H9 (cell line): ENCODE measurements at regions not wholly inside any gene's neighbourhood (a gene's known extent, or its start where the extent isn't known, plus 50 kb on each side); places are given as distances from the start of the nearest gene placed in this dataset.

Experiments used
- DNase-seq: peaks from one replicate; pipeline ENCODE4 v3.0.0-alpha.2; 2017
- H2AFZ ChIP-seq: one replicate; pipeline ENCODE4 v1.6.1; 2013; ENCODE audit warnings: mild to moderate bottlenecking, low read length, control low read depth, moderate library complexity
- H2AK5ac ChIP-seq: 2 replicates; pipeline ENCODE4 v1.6.1; 2013; ENCODE audit warnings: low read length, control low read depth, mixed read lengths; ENCODE audit not compliant: insufficient read length
- H2BK120ac ChIP-seq: one replicate; pipeline ENCODE4 v1.6.1; 2013; ENCODE audit warnings: low read depth, mild to moderate bottlenecking, low read length, control low read depth, inconsistent platforms; ENCODE audit not compliant: poor library complexity, severe bottlenecking
- H2BK12ac ChIP-seq: 2 replicates; pipeline ENCODE4 v1.6.1; 2013; ENCODE audit warnings: low read length, control low read depth, mixed read lengths, low read depth; ENCODE audit not compliant: insufficient read length
- H2BK15ac ChIP-seq: 2 replicates; pipeline ENCODE4 v1.6.1; 2013; ENCODE audit warnings: low read depth, low read length, control low read depth
- H2BK20ac ChIP-seq: one replicate; pipeline ENCODE4 v1.6.1; 2013; ENCODE audit warnings: low read depth, mild to moderate bottlenecking, low read length, control low read depth, inconsistent platforms; ENCODE audit not compliant: poor library complexity, severe bottlenecking
- H2BK5ac ChIP-seq: 2 replicates; pipeline ENCODE4 v1.6.1; 2013; ENCODE audit warnings: low read length, control low read depth, mixed read lengths; ENCODE audit not compliant: insufficient read length
- H3K14ac ChIP-seq: 2 replicates; pipeline ENCODE4 v1.6.1; 2013; ENCODE audit warnings: low read length, control low read depth; ENCODE audit not compliant: insufficient read depth
- H3K18ac ChIP-seq: 2 replicates; pipeline ENCODE4 v1.6.1; 2013; ENCODE audit warnings: low read depth, mild to moderate bottlenecking, mixed read lengths, low read length, control low read depth; ENCODE audit not compliant: insufficient read length
- H3K23ac ChIP-seq: 2 replicates; pipeline ENCODE4 v1.6.1; 2013; ENCODE audit warnings: low read length, control low read depth, mixed read lengths, low read depth; ENCODE audit not compliant: insufficient read length
- H3K23me2 ChIP-seq: 2 replicates; pipeline ENCODE4 v1.6.1; 2013; ENCODE audit warnings: low read depth, mild to moderate bottlenecking, mixed read lengths, low read length, control low read depth; ENCODE audit not compliant: insufficient read length, poor library complexity, severe bottlenecking
- H3K27ac ChIP-seq: 2 replicates; pipeline ENCODE4 v1.5.1; 2013; ENCODE audit warnings: low read length, control low read depth, mixed read lengths, low read depth; ENCODE audit not compliant: insufficient read length
- H3K27me3 ChIP-seq: 2 replicates; pipeline ENCODE4 v1.6.1; 2013; ENCODE audit warnings: low read length, control low read depth, inconsistent platforms; ENCODE audit not compliant: insufficient read depth
- H3K4ac ChIP-seq: 2 replicates; pipeline ENCODE4 v1.6.1; 2013; ENCODE audit warnings: low read depth, mild to moderate bottlenecking, control low read depth, inconsistent platforms, low read length, moderate library complexity
- H3K4me1 ChIP-seq: 2 replicates; pipeline ENCODE4 v1.6.1; 2013; ENCODE audit warnings: low read length, control low read depth, inconsistent platforms; ENCODE audit not compliant: insufficient read depth
- H3K4me2 ChIP-seq: 2 replicates; pipeline ENCODE4 v1.6.1; 2013; ENCODE audit warnings: low read length, control low read depth, mixed read lengths; ENCODE audit not compliant: insufficient read length, insufficient read depth
- H3K56ac ChIP-seq: 2 replicates; pipeline ENCODE4 v1.6.1; 2013; ENCODE audit warnings: low read depth, mild to moderate bottlenecking, mixed read lengths, low read length, control low read depth; ENCODE audit not compliant: insufficient read length
- H3K79me1 ChIP-seq: 2 replicates; pipeline ENCODE4 v1.6.1; 2013; ENCODE audit warnings: low read depth, mild to moderate bottlenecking, moderate library complexity, low read length, control low read depth, inconsistent platforms; ENCODE audit not compliant: insufficient read depth, poor library complexity, severe bottlenecking
- H3K79me2 ChIP-seq: 2 replicates; pipeline ENCODE4 v1.6.1; 2013; ENCODE audit warnings: low read length, control low read depth, inconsistent platforms; ENCODE audit not compliant: insufficient read depth
- H3K9ac ChIP-seq: 2 replicates; pipeline ENCODE4 v1.6.1; 2013; ENCODE audit warnings: low read length, control low read depth, mixed read lengths; ENCODE audit not compliant: insufficient read length; ENCODE audit errors: extremely low read depth
- H3K9me3 ChIP-seq: one replicate; pipeline ENCODE4 v1.6.1; 2013; ENCODE audit warnings: low read depth, low read length, inconsistent platforms; ENCODE audit not compliant: control insufficient read depth
- H3T11ph ChIP-seq: one replicate; pipeline ENCODE4 v1.6.1; 2013; ENCODE audit warnings: mild to moderate bottlenecking, low read length, control low read depth, inconsistent platforms
- H4K20me1 ChIP-seq: one replicate; pipeline ENCODE4 v1.6.1; 2013; ENCODE audit not compliant: control insufficient read depth, insufficient read length, insufficient read depth
- H4K5ac ChIP-seq: 2 replicates; pipeline ENCODE4 v1.6.1; 2013; ENCODE audit warnings: low read depth, mild to moderate bottlenecking, mixed read lengths, low read length, control low read depth; ENCODE audit not compliant: insufficient read length
- H4K8ac ChIP-seq: replicated peaks from 2 replicates; pipeline ENCODE4 v1.6.1; 2013; ENCODE audit warnings: low read length, control low read depth, mixed read lengths, low read depth; ENCODE audit not compliant: insufficient read length
- H4K91ac ChIP-seq: 2 replicates; pipeline ENCODE4 v1.6.1; 2013; ENCODE audit warnings: low read depth, mild to moderate bottlenecking, moderate library complexity, mixed read lengths, low read length, control low read depth; ENCODE audit not compliant: insufficient read length
- H3K27ac Mint-ChIP-seq, 3 experiments: 2 replicates in 2 of 3; 3 replicates in 1 of 3; pipeline ENCODE4 v1.8.0; 2020 to 2021; ENCODE audit warnings: mixed read lengths in 3 of 3, mild to moderate bottlenecking in 1 of 3, moderate library complexity in 1 of 3
- H3K27me3 Mint-ChIP-seq: 2 replicates; pipeline ENCODE4 v1.8.0; 2021; ENCODE audit warnings: low read depth, mild to moderate bottlenecking, moderate library complexity, mixed read lengths
- H3K36me3 Mint-ChIP-seq, 3 experiments: 2 replicates in 2 of 3; 3 replicates in 1 of 3; pipeline ENCODE4 v1.8.0; 2020 to 2021; ENCODE audit warnings: low read depth in 3 of 3, mixed read lengths in 3 of 3; ENCODE audit not compliant: insufficient read depth in 1 of 3
- H3K4me1 Mint-ChIP-seq, 2 experiments: 2 replicates each; pipeline ENCODE4 v1.8.0; 2020; ENCODE audit warnings: mixed read lengths in 2 of 2
- H3K4me3 Mint-ChIP-seq, 2 experiments: 2 replicates in 1 of 2; 3 replicates in 1 of 2; pipeline ENCODE4 v1.8.0; 2020 to 2021; ENCODE audit warnings: mild to moderate bottlenecking in 2 of 2, mixed read lengths in 2 of 2, moderate library complexity in 1 of 2
- H3K9me3 Mint-ChIP-seq, 2 experiments: 2 replicates in 1 of 2; 3 replicates in 1 of 2; pipeline ENCODE4 v1.8.0; 2020; ENCODE audit warnings: mild to moderate bottlenecking in 2 of 2, mixed read lengths in 2 of 2, moderate library complexity in 1 of 2
- WGBS: extraction: QIAGEN DNeasy Blood & Tissue Kit; methylation state at CpG from one replicate; pipeline ENCODE4 v1.1.7; 2013; ENCODE audit warnings: missing lambda C conversion rate, low lambda C conversion rate, mixed read lengths; ENCODE audit not compliant: insufficient read length; ENCODE audit errors: extremely low coverage; 5-methylcytosine and 5-hydroxymethylcytosine counted together
- TF ChIP-seq, protein P1 (sequence below): fragments of 200-600 bp; sonication (generic); conservative IDR thresholded peaks from 3 replicates; pipeline ENCODE4 v1.8.0; 2021; ENCODE audit warnings: antibody characterized with exemption, mild to moderate bottlenecking

DNA sequence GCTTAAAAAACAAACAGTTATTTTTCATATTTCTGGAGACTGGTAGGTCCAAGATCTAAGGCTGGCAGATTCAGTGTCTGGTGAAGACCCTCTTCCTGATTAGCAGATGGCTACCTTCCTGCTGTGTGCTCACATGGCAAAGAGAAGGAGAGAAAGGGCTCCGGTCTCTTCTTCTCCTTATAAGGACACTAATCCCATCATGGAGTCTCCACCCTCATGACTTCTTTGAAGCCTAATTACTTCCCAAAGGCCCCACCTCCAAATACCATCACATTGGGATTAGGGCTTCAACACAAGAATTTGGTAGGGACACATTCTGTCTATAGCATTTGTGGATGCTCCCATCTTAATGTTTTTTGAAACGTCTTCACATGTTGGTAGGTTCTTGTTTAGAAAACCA, 391.1 kb downstream of the TMEM161B start:
- H3K27ac Mint-ChIP-seq, result no peak overlapping the region
- no peak overlapping the region for H3T11ph ChIP-seq
- TF ChIP-seq, protein P1, sequence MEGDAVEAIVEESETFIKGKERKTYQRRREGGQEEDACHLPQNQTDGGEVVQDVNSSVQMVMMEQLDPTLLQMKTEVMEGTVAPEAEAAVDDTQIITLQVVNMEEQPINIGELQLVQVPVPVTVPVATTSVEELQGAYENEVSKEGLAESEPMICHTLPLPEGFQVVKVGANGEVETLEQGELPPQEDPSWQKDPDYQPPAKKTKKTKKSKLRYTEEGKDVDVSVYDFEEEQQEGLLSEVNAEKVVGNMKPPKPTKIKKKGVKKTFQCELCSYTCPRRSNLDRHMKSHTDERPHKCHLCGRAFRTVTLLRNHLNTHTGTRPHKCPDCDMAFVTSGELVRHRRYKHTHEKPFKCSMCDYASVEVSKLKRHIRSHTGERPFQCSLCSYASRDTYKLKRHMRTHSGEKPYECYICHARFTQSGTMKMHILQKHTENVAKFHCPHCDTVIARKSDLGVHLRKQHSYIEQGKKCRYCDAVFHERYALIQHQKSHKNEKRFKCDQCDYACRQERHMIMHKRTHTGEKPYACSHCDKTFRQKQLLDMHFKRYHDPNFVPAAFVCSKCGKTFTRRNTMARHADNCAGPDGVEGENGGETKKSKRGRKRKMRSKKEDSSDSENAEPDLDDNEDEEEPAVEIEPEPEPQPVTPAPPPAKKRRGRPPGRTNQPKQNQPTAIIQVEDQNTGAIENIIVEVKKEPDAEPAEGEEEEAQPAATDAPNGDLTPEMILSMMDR, result no peak
- H3K4me1 Mint-ChIP-seq, result peaks cover 9 to 11% of the 10 kb centered on the region in 2 experiments
- H3K14ac ChIP-seq, result no peak overlapping the region
- no peak overlapping the region for H3K9ac ChIP-seq
- no peak overlapping the region for H3K4me3 Mint-ChIP-seq
- H3K23me2 ChIP-seq, result no peaks in the 10 kb centered on the region
- H4K20me1 ChIP-seq, result no peaks in the 10 kb centered on the region
- no peak overlapping the region for H4K5ac ChIP-seq
- no CpG with 5 or more reads among the region's 2 CpGs for WGBS
- H3K4me2 ChIP-seq, result no peak overlapping the region
- no peak overlapping the region for H2AK5ac ChIP-seq
- H2BK120ac ChIP-seq, result no peak overlapping the region
- no peaks in the 10 kb centered on the region for H3K9me3 ChIP-seq
- H3K79me1 ChIP-seq, result no peaks in the 10 kb centered on the region
- H2BK12ac ChIP-seq, result no peak overlapping the region
- H2BK5ac ChIP-seq, result no peak overlapping the region
- no peaks in the 10 kb centered on the region for H3K27me3 Mint-ChIP-seq
- no peak overlapping the region for H3K27ac ChIP-seq
- no peaks in the 10 kb centered on the region for H3K27me3 ChIP-seq
- no peaks in the 10 kb centered on the region for H3K4me1 ChIP-seq
- H2BK20ac ChIP-seq, result peak overlapping the region; percentile 75
- no peak overlapping the region for H3K18ac ChIP-seq
- no peak overlapping the region for H3K4ac ChIP-seq
- no peak overlapping the region for H3K56ac ChIP-seq
- 0 out of 2 replicates have a peak, but pooled peaks cover 2% of the 10 kb centered on the region for H3K79me2 ChIP-seq
- peaks cover 0 to 5% of the 10 kb centered on the region in 2 experiments; a peak in 2 of 5 replicates for H3K9me3 Mint-ChIP-seq
- no peak for DNase-seq
- H2AFZ ChIP-seq, result no peak overlapping the region
- no peak overlapping the region for H4K91ac ChIP-seq
- H4K8ac ChIP-seq, result no peak overlapping the region
- H3K23ac ChIP-seq, result no peak overlapping the region
- no peak overlapping the region for H2BK15ac ChIP-seq
- H3K36me3 Mint-ChIP-seq, result no peaks in the 10 kb centered on the region; a peak in 1 of 7 replicates
